ENCODE measurements at regions not wholly inside any gene's neighbourhood (a gene's known extent, or its start where the extent isn't known, plus 50 kb on each side); places are given as distances from the start of the nearest gene placed in this dataset.

DNA sequence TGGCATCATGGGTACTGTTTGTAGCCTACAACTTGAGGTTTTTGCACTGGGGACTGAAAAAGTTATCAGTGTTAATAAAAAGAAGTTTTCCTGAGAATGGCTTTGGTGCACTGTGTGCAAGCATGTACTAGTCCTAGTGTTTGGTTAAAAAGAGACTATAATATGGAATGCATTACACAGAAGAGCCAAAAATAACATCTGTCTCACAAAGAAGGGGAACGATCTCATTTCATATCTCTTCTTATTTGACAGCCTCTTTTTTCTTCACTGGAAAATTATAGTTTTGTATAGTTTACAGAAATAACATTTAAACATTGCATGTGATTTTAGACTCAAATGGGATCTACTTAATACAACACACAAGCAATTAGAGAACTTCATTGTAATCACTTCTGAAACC is 127.0 kb upstream of the GDNF start:
- TF ChIP-seq, protein P1, sequence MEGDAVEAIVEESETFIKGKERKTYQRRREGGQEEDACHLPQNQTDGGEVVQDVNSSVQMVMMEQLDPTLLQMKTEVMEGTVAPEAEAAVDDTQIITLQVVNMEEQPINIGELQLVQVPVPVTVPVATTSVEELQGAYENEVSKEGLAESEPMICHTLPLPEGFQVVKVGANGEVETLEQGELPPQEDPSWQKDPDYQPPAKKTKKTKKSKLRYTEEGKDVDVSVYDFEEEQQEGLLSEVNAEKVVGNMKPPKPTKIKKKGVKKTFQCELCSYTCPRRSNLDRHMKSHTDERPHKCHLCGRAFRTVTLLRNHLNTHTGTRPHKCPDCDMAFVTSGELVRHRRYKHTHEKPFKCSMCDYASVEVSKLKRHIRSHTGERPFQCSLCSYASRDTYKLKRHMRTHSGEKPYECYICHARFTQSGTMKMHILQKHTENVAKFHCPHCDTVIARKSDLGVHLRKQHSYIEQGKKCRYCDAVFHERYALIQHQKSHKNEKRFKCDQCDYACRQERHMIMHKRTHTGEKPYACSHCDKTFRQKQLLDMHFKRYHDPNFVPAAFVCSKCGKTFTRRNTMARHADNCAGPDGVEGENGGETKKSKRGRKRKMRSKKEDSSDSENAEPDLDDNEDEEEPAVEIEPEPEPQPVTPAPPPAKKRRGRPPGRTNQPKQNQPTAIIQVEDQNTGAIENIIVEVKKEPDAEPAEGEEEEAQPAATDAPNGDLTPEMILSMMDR (IDR thresholded peaks at IDR 0.05; ENCODE audit: extremely low read depth, insufficient read depth, missing control alignments): no peak
- no peak for DNase-seq (ENCODE audit: low spot score)
- in situ Hi-C loops (cut with MboI; ENCODE audit: low pct_unique_long_range_greater_than_20kb, low sequenced_read_pairs, unreplicated experiment): no loop called here

DNA sequence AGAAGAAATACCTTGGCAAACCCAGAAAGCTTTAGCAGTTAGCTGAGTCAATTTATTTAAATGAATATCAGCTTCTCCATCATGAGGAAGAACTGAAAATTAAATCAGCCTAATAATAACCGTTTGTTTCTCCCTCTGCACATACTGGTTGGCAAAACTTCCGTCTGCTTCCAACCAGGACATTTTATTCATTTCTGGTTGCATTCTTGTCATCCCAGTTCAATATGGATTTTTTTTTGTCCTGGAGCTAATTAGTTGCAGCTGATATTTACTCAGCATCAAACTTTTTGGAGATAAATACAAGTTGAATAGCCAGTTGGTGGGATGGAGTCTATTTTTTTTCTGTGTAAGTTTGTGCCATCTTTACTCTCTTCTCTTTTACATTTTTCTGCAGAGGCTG is 126.5 kb upstream of the GDNF start:
- in situ Hi-C loops (cut with MboI; ENCODE audit: low pct_unique_long_range_greater_than_20kb, low sequenced_read_pairs, unreplicated experiment): no loop called here
- TF ChIP-seq, protein P1 (IDR thresholded peaks at IDR 0.05; ENCODE audit: extremely low read depth, insufficient read depth, missing control alignments): no peak
- DNase-seq (ENCODE audit: low spot score): no peak

DNA sequence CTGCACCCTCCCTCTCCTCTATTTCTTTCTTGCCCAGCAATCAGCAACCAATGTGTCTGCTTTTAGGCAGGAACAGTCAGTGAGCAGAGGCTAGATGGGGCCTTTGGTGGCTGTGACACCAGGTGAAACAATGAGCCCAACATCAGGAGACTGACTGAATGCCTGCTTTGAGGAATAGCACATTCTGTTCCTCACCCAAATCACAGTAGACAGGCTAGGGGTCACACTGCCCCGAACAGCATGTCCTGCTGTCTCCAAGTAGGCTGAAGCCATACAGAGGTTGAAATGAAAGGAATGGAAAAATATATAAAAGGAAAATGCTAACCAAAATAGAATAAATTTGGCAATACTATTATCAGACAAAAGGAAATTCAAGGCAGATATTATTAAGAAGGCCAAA is 122.5 kb upstream of the GDNF start:
- DNase-seq (ENCODE audit: low spot score): no peak
- in situ Hi-C loops (cut with MboI; ENCODE audit: low pct_unique_long_range_greater_than_20kb, low sequenced_read_pairs, unreplicated experiment): no loop called here
- TF ChIP-seq, protein P1 (IDR thresholded peaks at IDR 0.05; ENCODE audit: extremely low read depth, insufficient read depth, missing control alignments): no peak

DNA sequence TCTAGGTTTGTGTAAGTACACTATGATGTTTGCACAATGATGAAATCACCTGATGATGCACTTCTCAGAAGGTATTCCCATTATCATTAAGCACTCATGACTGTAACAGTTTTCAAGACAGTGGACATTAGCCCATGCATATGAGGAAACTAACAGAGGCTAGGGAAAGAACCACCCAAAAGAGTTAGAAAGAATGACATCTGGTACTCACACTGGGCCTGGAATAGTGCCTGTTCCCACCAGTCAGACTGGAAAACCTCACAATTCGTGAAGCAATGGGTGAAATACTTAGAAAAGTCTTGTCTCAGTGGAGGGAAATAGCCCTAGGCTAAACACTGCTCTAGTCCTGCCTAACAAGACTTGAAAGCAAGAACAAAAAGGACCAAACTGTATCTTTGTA is 117.4 kb upstream of the GDNF start:
- TF ChIP-seq, protein P1 (IDR thresholded peaks at IDR 0.05; ENCODE audit: extremely low read depth, insufficient read depth, missing control alignments): no peak
- in situ Hi-C loops (cut with MboI; ENCODE audit: low pct_unique_long_range_greater_than_20kb, low sequenced_read_pairs, unreplicated experiment): no loop called here
- no peak for DNase-seq (ENCODE audit: low spot score)

DNA sequence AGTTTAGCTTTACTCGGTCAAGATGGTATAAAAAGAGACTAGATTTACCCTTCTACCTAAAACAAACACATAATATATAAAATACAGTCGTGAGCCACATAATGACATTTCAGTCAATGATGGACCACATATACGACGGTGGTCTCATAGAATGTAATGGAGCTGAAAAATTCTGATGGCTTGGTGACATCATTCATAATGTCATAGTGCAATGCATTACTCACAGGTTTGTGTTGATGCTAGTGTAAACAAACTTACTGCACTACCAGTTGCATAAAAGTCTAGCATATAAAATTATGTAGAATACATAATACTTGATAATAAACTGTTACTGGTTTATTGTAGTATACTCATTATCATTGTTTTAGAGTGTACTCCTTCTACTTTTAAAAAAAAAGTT is 115.9 kb upstream of the GDNF start:
- in situ Hi-C loops (cut with MboI; ENCODE audit: low pct_unique_long_range_greater_than_20kb, low sequenced_read_pairs, unreplicated experiment): no loop called here
- no peak for DNase-seq (ENCODE audit: low spot score)
- TF ChIP-seq, protein P1 (IDR thresholded peaks at IDR 0.05; ENCODE audit: extremely low read depth, insufficient read depth, missing control alignments): no peak

DNA sequence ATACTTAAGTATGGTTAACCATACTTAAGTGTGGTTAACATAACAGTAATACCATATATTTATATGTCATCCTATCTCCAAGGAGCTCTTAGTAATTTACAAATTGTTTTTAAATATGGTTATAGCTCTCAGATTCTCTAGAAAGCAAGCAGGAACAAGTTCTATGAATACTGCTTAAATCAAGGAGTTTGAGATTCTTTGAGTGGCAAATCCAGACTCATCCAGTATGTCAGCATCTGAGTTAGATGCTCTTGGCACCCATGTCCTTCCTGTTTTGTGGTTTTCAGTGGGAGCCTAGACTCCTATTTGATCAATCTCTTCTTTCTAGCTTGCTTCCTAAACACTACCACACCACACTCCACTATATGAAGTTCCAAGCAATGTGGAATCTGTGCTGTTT is 114.7 kb upstream of the GDNF start:
- in situ Hi-C loops (cut with MboI; ENCODE audit: low pct_unique_long_range_greater_than_20kb, low sequenced_read_pairs, unreplicated experiment): no loop called here
- TF ChIP-seq, protein P1 (IDR thresholded peaks at IDR 0.05; ENCODE audit: extremely low read depth, insufficient read depth, missing control alignments): no peak
- DNase-seq (ENCODE audit: low spot score): no peak

All from GM13977 (cell line).